Upper lobe of left lung (tissue), 4 donors: ENCODE measurements at regions not wholly inside any gene's neighbourhood (a gene's known extent, or its start where the extent isn't known, plus 50 kb on each side); places are given as distances from the start of the nearest gene placed in this dataset.

Experiments used
- CTCF ChIP-seq, 6 experiments: fragments of 450-650 bp in 4 of 6; fragments of 200-600 bp in 2 of 6; sonication (generic) in 2 of 6; IDR thresholded peaks; one replicate each; pipeline ENCODE4 v1.5.1; 2016 to 2019; ENCODE audit warnings: antibody characterized with exemption in 6 of 6
- POLR2A ChIP-seq, 4 donors: fragments of 450-650 bp; IDR thresholded peaks; one replicate each; pipeline ENCODE4 v1.5.1; 2016 to 2017; ENCODE audit warnings: antibody characterized with exemption in 4 of 4, mild to moderate bottlenecking in 2 of 4

- no peak for TF ChIP-seq POLR2A (IDR thresholded peaks at IDR 0.05)
- no peak for TF ChIP-seq CTCF (IDR thresholded peaks at IDR 0.05)
Observed at GRCh38 chr13:64127192-64127591, 2711.5 kb upstream of the PCDH20 start.
